Muscle layer of duodenum (tissue), 2 donors: ENCODE measurements at regions not wholly inside any gene's neighbourhood (a gene's known extent, or its start where the extent isn't known, plus 50 kb on each side); places are given as distances from the start of the nearest gene placed in this dataset.

ENCODE experiments used
- H3K27ac ChIP-seq: one replicate; pipeline ENCODE4 v1.7.0; 2013; ENCODE audit warnings: mild to moderate bottlenecking, low read length
- H3K27me3 ChIP-seq: one replicate; pipeline ENCODE4 v1.7.0; 2013; ENCODE audit warnings: low read depth, mild to moderate bottlenecking, control low read depth, low read length
- H3K36me3 ChIP-seq, 2 donors: one replicate each; pipeline ENCODE4 v1.7.0; 2013; ENCODE audit warnings: low read length in 2 of 2, control low read depth in 1 of 2, mild to moderate bottlenecking in 1 of 2; ENCODE audit not compliant: insufficient read depth in 2 of 2, control insufficient read depth in 1 of 2
- H3K4me1 ChIP-seq, 2 donors: one replicate each; pipeline ENCODE4 v1.7.0; 2013; ENCODE audit warnings: low read length in 2 of 2, mild to moderate bottlenecking in 2 of 2, control low read depth in 1 of 2, moderate library complexity in 1 of 2; ENCODE audit not compliant: insufficient read depth in 2 of 2, control insufficient read depth in 1 of 2
- H3K4me3 ChIP-seq, 2 donors: one replicate each; pipeline ENCODE4 v1.7.0; 2013; ENCODE audit warnings: low read length in 2 of 2, low read depth in 1 of 2, mild to moderate bottlenecking in 1 of 2
- H3K9me3 ChIP-seq, 2 donors: one replicate each; pipeline ENCODE4 v1.7.0; 2013; ENCODE audit warnings: low read length in 2 of 2, control low read depth in 1 of 2, mild to moderate bottlenecking in 1 of 2; ENCODE audit not compliant: control insufficient read depth in 1 of 2
- donor health status: healthy.

DNA sequence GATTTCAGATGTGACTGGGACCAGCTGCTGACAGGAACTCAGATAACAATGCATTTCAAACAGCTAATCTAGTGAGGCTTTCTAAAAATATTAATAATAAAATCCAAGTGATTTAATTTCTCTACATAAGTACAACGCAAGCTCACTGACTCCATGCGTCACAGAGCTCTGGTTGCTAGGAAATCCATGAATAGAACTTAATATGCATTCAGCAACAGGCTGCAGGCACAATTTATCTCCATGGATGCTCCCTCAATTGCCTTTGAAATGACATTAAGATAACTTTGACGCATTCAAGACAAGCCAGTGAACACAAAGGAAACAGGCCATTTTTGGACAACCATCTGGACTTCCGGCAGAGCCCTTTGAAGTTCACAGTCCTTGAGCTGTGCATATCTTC, 118.7 kb upstream of the COL1A2 start:
- Histone ChIP-seq H3K36me3 (no peaks in the 10 kb centered on the region), H3K4me3 (no peak overlapping the region), H3K9me3 (no peaks in the 10 kb centered on the region), H3K27ac (no peak overlapping the region), H3K27me3 (no peaks in the 10 kb centered on the region), H3K4me1 (no peaks in the 10 kb centered on the region)

- Histone ChIP-seq H3K9me3 (no peaks in the 10 kb centered on the region), H3K36me3 (no peaks in the 10 kb centered on the region), H3K27ac (no peak overlapping the region), H3K4me3 (no peak overlapping the region), H3K4me1 (no peaks in the 10 kb centered on the region), H3K27me3 (no peaks in the 10 kb centered on the region)
Measured at GRCh38 chr7:94276795-94277194, 117.9 kb upstream of the COL1A2 start.

- no peaks in the 10 kb centered on the region for H3K27me3 ChIP-seq
- no peak overlapping the region for H3K27ac ChIP-seq
- H3K4me3 ChIP-seq = no peak overlapping the region
- H3K4me1 ChIP-seq = no peaks in the 10 kb centered on the region
- no peaks in the 10 kb centered on the region for H3K36me3 ChIP-seq
- no peaks in the 10 kb centered on the region for H3K9me3 ChIP-seq
Measured at GRCh38 chr7:94277236-94277635, 117.5 kb upstream of the COL1A2 start.

GRCh38 chr7:94280851-94281250, 113.8 kb upstream of the COL1A2 start:
- Histone ChIP-seq H3K4me1 (no peaks in the 10 kb centered on the region), H3K27ac (no peak overlapping the region), H3K9me3 (no peaks in the 10 kb centered on the region), H3K27me3 (no peaks in the 10 kb centered on the region), H3K36me3 (no peaks in the 10 kb centered on the region), H3K4me3 (no peak overlapping the region)

GRCh38 chr7:94284104-94284503, 110.6 kb upstream of the COL1A2 start:
- Histone ChIP-seq H3K27me3 (no peaks in the 10 kb centered on the region), H3K4me1 (no peaks in the 10 kb centered on the region), H3K9me3 (no peaks in the 10 kb centered on the region), H3K36me3 (no peaks in the 10 kb centered on the region), H3K27ac (no peak overlapping the region), H3K4me3 (no peak overlapping the region)

- H3K9me3 ChIP-seq = no peaks in the 10 kb centered on the region
- H3K4me3 ChIP-seq = no peak overlapping the region
- no peaks in the 10 kb centered on the region for H3K27me3 ChIP-seq
- no peaks in the 10 kb centered on the region for H3K36me3 ChIP-seq
- no peaks in the 10 kb centered on the region for H3K4me1 ChIP-seq
- H3K27ac ChIP-seq = no peak overlapping the region
Measured at GRCh38 chr7:94286111-94286510, 108.6 kb upstream of the COL1A2 start.

GRCh38 chr7:94288096-94288495, 106.6 kb upstream of the COL1A2 start:
- no peak overlapping the region for H3K4me3 ChIP-seq
- no peaks in the 10 kb centered on the region for H3K4me1 ChIP-seq
- H3K9me3 ChIP-seq = no peaks in the 10 kb centered on the region
- no peaks in the 10 kb centered on the region for H3K27me3 ChIP-seq
- no peaks in the 10 kb centered on the region for H3K36me3 ChIP-seq
- H3K27ac ChIP-seq = no peak overlapping the region

GRCh38 chr7:94289071-94289470, 105.6 kb upstream of the COL1A2 start:
- Histone ChIP-seq H3K27ac (no peak overlapping the region), H3K27me3 (no peaks in the 10 kb centered on the region), H3K4me3 (no peak overlapping the region), H3K9me3 (no peaks in the 10 kb centered on the region), H3K36me3 (no peaks in the 10 kb centered on the region), H3K4me1 (no peaks in the 10 kb centered on the region)

DNA sequence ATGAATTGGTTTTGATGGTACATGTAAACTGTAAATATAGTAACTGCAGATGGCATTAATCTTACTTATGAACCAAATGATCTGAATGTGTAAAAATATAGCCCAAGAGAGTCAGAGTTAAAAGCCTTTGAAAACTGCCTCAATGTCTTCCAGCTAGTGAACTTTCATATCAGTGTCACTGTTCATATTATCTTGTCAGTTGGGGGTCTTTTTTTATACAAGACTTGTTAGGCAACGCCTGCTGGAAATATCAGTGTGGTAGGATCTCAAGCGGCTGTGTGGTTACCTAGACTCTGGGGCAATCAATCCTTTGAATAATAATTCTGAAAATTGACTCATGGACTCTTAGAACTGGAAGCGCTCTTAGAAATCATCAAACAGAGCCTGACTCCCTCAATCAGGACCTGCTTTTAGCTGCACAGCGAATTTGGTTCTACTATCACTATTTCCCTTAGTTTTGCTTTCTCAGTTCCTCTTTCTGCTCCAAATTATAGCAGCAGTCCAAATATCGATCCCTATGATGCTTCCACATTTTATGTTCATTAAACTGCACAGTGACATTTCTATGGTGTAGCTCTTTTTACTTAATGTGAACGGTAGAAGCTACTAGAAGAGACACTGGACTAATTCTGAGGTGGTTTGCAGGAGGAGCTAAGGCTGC, 100.1 kb upstream of the COL1A2 start:
- Histone ChIP-seq H3K36me3 (no peaks in the 10 kb centered on the region), H3K27ac (no peak overlapping the region), H3K9me3 (no peaks in the 10 kb centered on the region), H3K4me3 (no peak overlapping the region), H3K27me3 (no peaks in the 10 kb centered on the region), H3K4me1 (peaks cover 0 to 34% of the 10 kb centered on the region in 2 donors)

GRCh38 chr7:94295850-94296249, 98.8 kb upstream of the COL1A2 start:
- H3K9me3 ChIP-seq = no peaks in the 10 kb centered on the region
- no peaks in the 10 kb centered on the region for H3K27me3 ChIP-seq
- H3K36me3 ChIP-seq = no peaks in the 10 kb centered on the region
- peak overlapping the region in 1 of 2 donors; percentile 5 for H3K4me3 ChIP-seq
- H3K4me1 ChIP-seq = peaks cover 4 to 44% of the 10 kb centered on the region in 2 donors
- peak overlapping the region; percentile 82 for H3K27ac ChIP-seq

DNA sequence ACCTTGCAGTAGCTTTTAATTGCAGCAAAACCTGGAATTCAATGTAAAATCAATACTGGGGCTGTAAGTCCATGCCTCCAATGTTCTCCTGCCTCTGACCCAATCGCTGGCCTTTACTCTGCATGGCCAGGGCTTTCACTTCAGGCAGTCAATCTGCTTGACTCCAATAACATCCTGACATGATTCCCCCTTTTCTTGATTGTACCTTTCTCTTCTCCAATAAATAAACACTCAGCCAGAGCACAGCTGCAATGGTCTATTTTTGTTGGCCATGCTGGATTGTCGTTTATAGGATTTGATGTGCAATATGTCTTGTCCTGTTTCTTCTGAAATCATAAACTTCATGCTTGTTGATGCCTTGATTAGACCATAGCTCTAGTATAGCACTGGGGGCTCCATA, 97.8 kb upstream of the COL1A2 start:
- no peaks in the 10 kb centered on the region for H3K9me3 ChIP-seq
- peak overlapping the region; percentile 82 for H3K27ac ChIP-seq
- H3K4me1 ChIP-seq = peaks cover 9 to 52% of the 10 kb centered on the region in 2 donors
- H3K27me3 ChIP-seq = no peaks in the 10 kb centered on the region
- peaks cover 0 to 3% of the 10 kb centered on the region in 2 donors for H3K36me3 ChIP-seq
- peak overlapping the region in 1 of 2 donors; percentile 43 for H3K4me3 ChIP-seq

DNA sequence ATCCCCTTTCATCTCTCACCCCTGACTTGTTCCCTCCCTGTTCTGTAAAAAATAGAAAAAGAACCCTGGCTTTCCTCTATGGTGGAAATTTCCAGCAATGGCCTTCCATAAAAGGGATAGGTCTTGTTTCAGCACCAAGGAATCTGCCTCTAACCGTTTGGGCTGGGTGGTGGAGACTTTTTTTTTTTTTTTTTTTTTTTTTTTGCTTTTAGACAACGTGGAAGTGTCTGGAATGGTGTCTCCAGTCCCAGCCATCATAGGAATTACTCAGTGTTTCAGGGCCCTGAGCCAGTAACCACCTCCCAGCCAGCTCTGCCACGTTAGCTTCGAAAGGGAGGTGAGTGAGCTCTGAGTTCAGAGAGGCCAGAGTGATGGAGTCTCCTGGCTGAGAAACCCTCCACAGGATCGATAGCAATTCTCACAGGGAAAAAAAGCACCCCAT, 97.3 kb upstream of the COL1A2 start:
- Histone ChIP-seq H3K4me1 (peaks cover 11 to 57% of the 10 kb centered on the region in 2 donors), H3K9me3 (no peaks in the 10 kb centered on the region), H3K36me3 (peaks cover 0 to 3% of the 10 kb centered on the region in 2 donors), H3K4me3 (peak overlapping the region in 1 of 2 donors; percentile 43), H3K27me3 (no peaks in the 10 kb centered on the region), H3K27ac (peak overlapping the region; percentile 82)
